Activated T-cell treated with anti-CD3 and anti-CD28 coated beads, Interleukin-2, amount 50 U/mL, for 4 hours (primary cell): ENCODE measurements at regions not wholly inside any gene's neighbourhood (a gene's known extent, or its start where the extent isn't known, plus 50 kb on each side); places are given as distances from the start of the nearest gene placed in this dataset.
"Not testable (repeated sequence)": the region's sequence is repeated elsewhere in the genome, so short reads cannot be mapped to it uniquely, and the experiment has no call there.

ENCODE experiments used
- ATAC-seq, 2 donors: fragments of 200-7000 bp; cut with Tn5 transposase; one replicate each; pipeline ENCODE4 v1.10.0; 2021
- DNase-seq: peaks from one replicate; pipeline ENCODE4 v3.0.0-alpha.2; 2020
- H3K27me3 Mint-ChIP-seq: one replicate; pipeline ENCODE4 v1.8.0; 2021; ENCODE audit warnings: low read depth, mixed read lengths
- H3K36me3 Mint-ChIP-seq: one replicate; pipeline ENCODE4 v1.8.0; 2022; ENCODE audit warnings: mixed read lengths; ENCODE audit not compliant: insufficient read depth
- H3K4me1 Mint-ChIP-seq: one replicate; pipeline ENCODE4 v1.8.0; 2021; ENCODE audit warnings: low read depth, mixed read lengths
- H3K4me3 Mint-ChIP-seq: one replicate; pipeline ENCODE4 v1.8.0; 2021; ENCODE audit warnings: mild to moderate bottlenecking, moderate library complexity, mixed read lengths
- H3K9me3 Mint-ChIP-seq: one replicate; pipeline ENCODE4 v1.8.0; 2021; ENCODE audit warnings: mixed read lengths

DNA sequence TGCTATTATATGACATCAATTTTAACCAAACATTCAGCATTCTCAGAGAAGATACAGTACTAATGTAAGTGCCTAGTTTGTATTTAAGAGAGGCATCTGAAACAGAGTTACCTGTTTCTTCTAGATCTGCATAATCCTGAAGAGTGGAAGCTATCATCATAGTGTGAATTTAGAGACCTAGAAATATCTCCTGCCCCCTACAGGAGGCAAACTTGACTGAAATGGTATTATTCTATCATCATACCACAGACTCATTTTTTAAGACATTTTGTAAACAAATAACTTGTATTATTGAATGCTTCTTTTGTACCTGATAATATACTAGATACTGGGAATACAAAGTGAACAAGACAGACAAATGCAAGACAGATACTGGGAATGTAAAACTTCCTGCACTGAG, 216.8 kb upstream of the RPS23 start:
- no peaks in the 10 kb centered on the region for H3K4me1 Mint-ChIP-seq
- no peaks in the 10 kb centered on the region for H3K36me3 Mint-ChIP-seq
- ATAC-seq (no peak), DNase-seq (no peak)
- H3K27me3 Mint-ChIP-seq, result peaks cover 3% of the 10 kb centered on the region
- H3K4me3 Mint-ChIP-seq, result no peak overlapping the region
- H3K9me3 Mint-ChIP-seq, result no peaks in the 10 kb centered on the region

DNA sequence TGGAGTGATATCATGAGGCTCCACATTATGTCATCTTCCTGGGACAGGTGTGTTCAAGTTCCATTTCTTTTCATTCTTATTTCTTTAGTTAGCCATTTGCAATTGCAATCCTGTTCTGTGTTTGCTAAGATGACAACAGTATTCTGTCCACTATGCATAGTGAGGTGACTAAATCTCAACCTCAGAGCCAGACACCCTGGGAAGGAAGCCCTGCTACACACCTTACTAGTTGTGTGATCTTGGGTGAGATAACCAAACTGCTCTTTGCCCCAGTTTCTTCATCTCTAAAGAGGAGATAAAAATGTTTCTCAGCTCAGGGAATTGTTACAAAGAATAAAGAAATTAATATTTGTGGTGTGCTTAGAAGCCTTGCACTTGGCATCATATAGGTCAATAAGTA, 215.1 kb upstream of the RPS23 start:
- no peaks in the 10 kb centered on the region for H3K9me3 Mint-ChIP-seq
- no peaks in the 10 kb centered on the region for H3K36me3 Mint-ChIP-seq
- no peak for ATAC-seq
- H3K4me1 Mint-ChIP-seq, result no peaks in the 10 kb centered on the region
- peaks cover 5% of the 10 kb centered on the region for H3K27me3 Mint-ChIP-seq
- no peak overlapping the region for H3K4me3 Mint-ChIP-seq
- DNase-seq, result no peak

DNA sequence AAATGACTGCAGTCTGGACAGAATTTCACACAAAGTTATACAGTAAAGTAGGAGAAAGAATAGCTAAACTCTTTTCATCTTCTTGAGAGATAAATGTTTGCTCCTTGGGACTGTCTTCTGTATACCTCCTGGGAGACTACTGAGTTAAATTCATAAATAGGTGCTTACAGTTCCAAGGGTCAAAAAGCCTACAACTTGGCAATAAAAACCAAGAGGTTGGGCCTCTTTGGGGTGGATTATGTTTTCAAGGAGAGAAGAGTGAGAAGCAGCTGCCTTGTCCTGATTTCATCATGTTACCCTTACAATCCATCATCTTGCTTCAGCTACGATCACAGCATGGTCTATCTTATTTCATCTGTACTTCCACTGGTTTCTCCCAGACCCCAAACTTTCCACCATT, 213.2 kb upstream of the RPS23 start:
- ATAC-seq (no peak), DNase-seq (no peak)
- Mint-ChIP-seq H3K27me3 (peaks cover 5% of the 10 kb centered on the region), H3K9me3 (no peaks in the 10 kb centered on the region), H3K36me3 (no peaks in the 10 kb centered on the region), H3K4me1 (no peaks in the 10 kb centered on the region), H3K4me3 (no peak overlapping the region)

DNA sequence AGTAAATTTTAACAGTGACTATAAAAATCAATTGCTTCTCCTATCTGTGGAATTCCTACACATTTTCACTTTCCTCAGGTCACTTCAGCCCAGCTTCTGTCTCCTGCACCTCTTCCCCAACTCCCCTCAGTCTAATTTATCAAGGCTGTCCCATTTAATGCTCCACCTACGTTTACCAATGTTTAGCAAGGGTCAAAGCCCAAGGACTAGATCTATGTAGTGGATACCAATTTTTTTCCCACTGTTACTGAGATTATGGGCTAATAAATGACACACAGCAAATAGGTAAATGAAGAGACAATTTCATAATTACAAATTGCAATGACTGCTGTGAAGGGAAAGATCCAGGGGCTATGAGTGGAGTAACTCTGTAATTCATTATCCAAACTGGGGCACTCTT, 211.5 kb upstream of the RPS23 start:
- ATAC-seq (no peak), DNase-seq (no peak)
- no peaks in the 10 kb centered on the region for H3K36me3 Mint-ChIP-seq
- no peaks in the 10 kb centered on the region for H3K4me1 Mint-ChIP-seq
- no peaks in the 10 kb centered on the region for H3K9me3 Mint-ChIP-seq
- no peak overlapping the region for H3K4me3 Mint-ChIP-seq
- peaks cover 3% of the 10 kb centered on the region for H3K27me3 Mint-ChIP-seq

DNA sequence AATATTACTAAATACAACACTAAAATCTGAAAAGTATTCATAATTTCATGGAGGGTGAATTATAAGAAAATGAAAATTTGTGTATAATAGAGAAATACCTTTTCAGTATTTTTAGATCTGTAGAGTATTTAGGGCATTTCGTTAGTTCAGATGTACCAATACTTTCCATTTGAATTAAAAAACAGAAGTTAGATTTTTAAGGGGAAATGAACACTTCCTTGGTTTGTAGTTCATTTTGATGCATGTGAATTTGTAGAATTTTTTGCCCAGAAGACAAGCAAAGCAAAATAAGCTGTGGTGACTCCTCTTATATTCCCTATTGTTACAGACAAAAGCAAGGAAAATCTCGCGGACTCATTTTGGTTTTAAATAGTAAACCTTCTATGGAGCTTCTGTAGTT, 209.0 kb upstream of the RPS23 start:
- Mint-ChIP-seq H3K4me3 (no peak overlapping the region), H3K36me3 (no peaks in the 10 kb centered on the region), H3K27me3 (peaks cover 5% of the 10 kb centered on the region), H3K9me3 (no peaks in the 10 kb centered on the region), H3K4me1 (no peaks in the 10 kb centered on the region)
- ATAC-seq (no peak), DNase-seq (no peak)

DNA sequence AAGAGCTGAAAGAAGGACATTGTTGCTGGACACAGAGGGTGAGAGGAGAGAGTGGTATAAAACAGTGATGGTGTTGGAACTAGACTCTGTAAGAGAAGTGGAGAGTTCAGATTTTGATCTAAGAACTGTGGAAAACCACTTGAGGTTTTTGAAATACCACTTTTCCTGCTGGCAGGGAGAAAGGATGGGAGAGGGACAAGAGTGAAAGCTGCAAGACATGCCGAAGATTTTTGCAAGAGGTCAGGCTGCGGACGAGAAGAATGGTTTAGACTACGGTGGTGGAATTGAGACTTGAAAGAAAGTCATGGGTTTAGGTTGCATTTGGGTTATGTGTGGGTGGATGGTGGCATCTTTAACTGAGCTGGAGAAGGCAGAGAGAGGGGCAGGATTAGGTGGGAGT, 202.2 kb upstream of the RPS23 start:
- Mint-ChIP-seq H3K9me3 (no peaks in the 10 kb centered on the region), H3K36me3 (no peaks in the 10 kb centered on the region), H3K27me3 (peaks cover 8% of the 10 kb centered on the region), H3K4me1 (no peaks in the 10 kb centered on the region), H3K4me3 (no peak overlapping the region)
- ATAC-seq, result no peak
- DNase-seq, result no peak

DNA sequence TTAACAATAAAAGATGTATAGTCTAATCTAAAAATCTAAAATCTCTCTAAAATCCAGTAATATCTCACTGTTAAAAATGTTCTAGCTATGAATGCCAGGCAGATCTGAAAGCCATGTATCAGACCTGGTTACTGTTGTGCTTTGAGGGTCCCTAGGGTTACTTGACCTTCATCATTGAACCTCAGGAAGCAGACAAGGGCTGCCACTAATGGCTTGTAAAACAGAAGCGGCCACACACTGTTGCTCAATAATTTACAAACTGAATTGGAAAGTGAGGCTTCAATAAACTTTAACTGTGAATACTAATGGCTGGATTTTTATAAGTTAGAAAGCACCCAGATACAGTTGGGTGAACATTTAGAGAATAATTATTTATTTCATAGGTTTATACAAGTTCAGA, 198.0 kb upstream of the RPS23 start:
- H3K4me3 Mint-ChIP-seq, result no peak overlapping the region
- DNase-seq (no peak), ATAC-seq (no peak)
- no peaks in the 10 kb centered on the region for H3K9me3 Mint-ChIP-seq
- peaks cover 6% of the 10 kb centered on the region for H3K27me3 Mint-ChIP-seq
- H3K4me1 Mint-ChIP-seq, result no peaks in the 10 kb centered on the region
- no peaks in the 10 kb centered on the region for H3K36me3 Mint-ChIP-seq

DNA sequence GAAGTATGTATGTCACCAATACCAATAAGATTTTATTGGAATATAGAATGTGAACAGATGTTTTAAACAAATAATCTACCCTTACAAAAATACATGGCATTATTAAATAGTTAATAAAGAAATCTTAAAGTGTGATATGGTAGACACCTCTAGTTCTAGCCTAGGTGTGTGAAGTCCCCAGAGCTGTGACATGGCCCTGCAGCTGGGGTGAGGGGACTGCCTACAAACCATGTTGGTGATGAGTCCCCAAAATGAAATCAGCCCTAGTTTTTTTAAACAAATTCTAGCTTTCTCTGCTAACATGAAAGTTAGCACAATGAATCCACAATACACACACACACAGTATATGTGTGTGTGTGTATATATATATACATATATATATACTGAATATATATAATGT, 195.1 kb upstream of the RPS23 start:
- H3K27me3 Mint-ChIP-seq, result no peaks in the 10 kb centered on the region
- H3K36me3 Mint-ChIP-seq, result no peaks in the 10 kb centered on the region
- H3K4me1 Mint-ChIP-seq, result no peaks in the 10 kb centered on the region
- no peak overlapping the region for H3K4me3 Mint-ChIP-seq
- no peak for DNase-seq
- no peak for ATAC-seq
- no peaks in the 10 kb centered on the region for H3K9me3 Mint-ChIP-seq

DNA sequence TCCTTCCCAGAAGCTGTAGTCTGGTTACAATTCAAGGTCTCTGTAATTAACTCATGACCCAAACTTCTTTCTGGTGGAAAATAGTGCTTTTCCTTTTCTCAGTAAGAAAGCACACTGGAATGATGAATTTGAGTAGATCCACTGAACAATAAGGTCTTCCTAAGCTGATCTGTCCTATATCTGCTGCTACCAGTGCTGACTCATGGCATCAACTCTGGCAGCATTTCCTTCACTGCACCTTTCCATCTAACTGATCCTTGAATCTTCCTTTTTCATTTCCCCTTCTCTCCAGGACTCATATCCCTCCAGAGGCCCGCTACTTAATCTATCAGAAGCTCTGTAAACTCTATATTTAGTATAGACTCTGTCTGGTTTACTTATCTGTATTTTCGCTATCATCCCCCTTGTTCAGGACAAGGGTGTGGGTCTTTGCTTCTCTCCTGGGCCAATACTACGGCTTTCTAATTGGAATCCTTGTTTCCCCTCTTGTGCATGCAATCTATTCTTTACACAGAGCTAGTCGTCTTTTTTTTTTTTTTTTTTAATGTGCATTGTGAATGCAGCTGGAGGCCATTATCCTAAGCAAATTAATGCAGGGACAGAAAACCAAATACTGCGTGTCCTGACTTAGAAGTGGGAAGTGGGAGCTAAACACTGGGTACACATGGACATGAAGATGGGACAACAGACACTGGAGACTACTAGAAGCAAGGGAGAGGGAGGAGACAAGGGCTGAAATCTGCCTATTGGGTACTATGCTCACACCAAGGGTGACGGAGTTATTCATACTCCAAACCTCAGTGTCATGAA, 192.2 kb upstream of the RPS23 start:
- ATAC-seq, result no peak

DNA sequence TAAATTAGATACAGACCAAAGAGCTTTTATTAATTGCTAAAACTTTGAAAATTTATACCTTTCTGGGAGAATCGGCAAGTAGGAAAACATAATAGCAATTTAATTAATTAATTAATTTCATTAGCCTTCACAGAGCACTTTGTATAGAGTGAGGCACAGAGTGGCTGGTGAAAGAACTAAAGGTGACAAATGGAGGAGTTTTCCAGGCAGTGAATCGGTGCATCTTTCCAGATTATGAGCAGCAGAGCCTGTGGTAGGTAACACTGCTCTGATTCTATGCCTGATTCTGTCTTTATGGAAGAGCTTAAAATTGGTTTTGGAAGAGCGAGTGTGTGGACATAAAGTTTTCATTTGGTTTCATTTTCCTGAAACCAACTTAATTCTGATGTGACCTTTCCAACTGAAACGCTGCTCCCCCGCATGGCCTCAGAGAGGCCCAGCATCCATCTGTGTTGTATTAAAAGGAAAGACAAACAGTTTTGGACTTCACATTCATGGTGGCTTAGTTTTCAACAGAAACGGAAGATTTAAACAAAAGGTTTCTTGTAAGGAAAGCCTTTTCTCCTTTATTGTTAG, 188.9 kb upstream of the RPS23 start:
- H3K36me3 Mint-ChIP-seq, result no peaks in the 10 kb centered on the region
- ATAC-seq (no peak), DNase-seq (no peak)
- H3K27me3 Mint-ChIP-seq, result no peaks in the 10 kb centered on the region
- H3K9me3 Mint-ChIP-seq, result peaks cover 8% of the 10 kb centered on the region
- H3K4me3 Mint-ChIP-seq, result no peak overlapping the region
- H3K4me1 Mint-ChIP-seq, result no peaks in the 10 kb centered on the region

More for the DNA sequence above, 192.2 kb upstream of the RPS23 start:
- H3K27me3 Mint-ChIP-seq, result no peaks in the 10 kb centered on the region
- H3K9me3 Mint-ChIP-seq, result no peaks in the 10 kb centered on the region
- no peak for DNase-seq
- H3K36me3 Mint-ChIP-seq, result no peaks in the 10 kb centered on the region
- H3K4me3 Mint-ChIP-seq, result no peak overlapping the region
- H3K4me1 Mint-ChIP-seq, result no peaks in the 10 kb centered on the region

DNA sequence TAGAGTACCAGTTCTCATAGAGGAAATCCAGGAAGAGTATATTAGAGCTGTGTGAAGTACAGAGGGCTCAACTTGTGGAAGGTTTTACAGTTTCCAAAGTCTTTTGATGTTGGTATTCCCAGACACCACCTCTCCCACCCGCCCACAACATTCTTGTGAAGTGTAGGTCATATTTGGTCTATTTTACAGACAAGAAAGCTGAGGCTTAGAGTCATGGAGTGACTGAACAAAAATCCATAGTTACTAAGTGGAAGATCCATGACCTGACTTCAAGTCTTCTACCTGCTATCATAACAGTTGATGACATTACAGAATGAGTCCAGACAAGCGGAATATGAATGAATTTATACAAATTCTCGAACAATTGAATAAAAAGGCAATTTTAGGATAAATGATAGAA, 187.1 kb upstream of the RPS23 start:
- ATAC-seq, result no peak
- Mint-ChIP-seq H3K27me3 (peaks cover 4% of the 10 kb centered on the region), H3K9me3 (peaks cover 8% of the 10 kb centered on the region), H3K4me1 (no peaks in the 10 kb centered on the region), H3K36me3 (no peaks in the 10 kb centered on the region), H3K4me3 (no peak overlapping the region)
- DNase-seq, result no peak

DNA sequence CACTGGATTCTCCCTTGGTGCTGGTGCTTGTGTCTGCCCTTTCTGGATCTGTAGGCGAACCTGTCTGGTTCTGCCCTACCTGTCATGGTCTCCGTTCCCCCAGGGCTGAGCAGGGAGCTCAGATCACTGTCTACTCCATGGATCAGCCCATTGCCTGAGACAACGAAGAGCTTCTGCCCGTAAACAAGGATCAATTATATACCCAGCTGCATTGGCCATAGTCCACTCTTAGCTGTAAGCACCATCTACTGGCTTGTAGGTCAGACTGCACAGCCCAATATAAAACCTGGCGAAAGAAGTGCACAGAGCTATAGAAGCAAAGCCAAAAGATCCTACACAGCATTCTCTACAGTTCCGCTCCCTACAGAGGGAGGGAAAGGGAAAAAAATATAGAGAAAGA, 181.5 kb upstream of the RPS23 start:
- no peak for ATAC-seq
- Mint-ChIP-seq H3K4me1 (no peaks in the 10 kb centered on the region), H3K9me3 (peaks cover 14% of the 10 kb centered on the region), H3K27me3 (peaks cover 7% of the 10 kb centered on the region), H3K36me3 (no peaks in the 10 kb centered on the region), H3K4me3 (no peak overlapping the region)
- DNase-seq, result no peak

DNA sequence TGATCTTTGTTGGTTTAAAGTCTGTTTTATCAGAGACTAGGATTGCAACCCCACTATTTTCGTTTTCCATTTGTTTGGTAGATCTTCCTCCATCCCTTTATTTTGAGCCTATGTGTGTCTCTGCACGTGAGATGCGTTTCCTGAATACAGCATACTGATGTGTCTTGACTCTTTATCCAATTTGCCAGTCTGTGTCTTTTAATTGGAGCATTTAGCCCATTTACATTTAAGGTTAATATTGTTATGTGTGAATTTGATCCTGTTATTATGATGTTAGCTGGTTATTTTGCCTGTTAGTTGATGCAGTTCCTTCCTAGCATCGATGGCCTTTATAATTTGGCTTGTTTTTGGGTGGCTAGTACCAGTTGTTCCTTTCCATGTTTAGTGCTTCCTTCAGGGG, 177.2 kb upstream of the RPS23 start:
- not testable (repeated sequence) for H3K4me3 Mint-ChIP-seq, H3K27me3 Mint-ChIP-seq, H3K36me3 Mint-ChIP-seq, DNase-seq, H3K4me1 Mint-ChIP-seq, H3K9me3 Mint-ChIP-seq, ATAC-seq

DNA sequence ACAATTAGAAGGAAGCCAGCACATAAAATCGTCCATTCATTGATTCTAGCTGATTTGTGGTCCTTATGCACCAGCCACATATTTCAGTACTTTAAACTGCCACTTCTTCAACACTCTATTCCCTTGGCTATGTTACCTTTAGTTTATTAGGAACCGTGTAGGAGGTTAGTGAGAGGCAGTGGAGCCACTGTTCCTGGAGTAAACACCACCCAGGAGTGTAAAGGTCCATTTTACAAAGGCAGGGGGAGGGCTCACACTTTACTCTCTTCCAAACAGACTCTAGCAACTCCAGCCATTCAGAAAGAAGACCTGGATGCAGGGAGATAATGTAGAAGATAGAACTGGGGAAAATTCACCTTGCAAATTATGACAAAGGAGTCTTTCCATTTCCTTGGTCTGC, 170.2 kb upstream of the RPS23 start:
- DNase-seq, result no peak
- no peaks in the 10 kb centered on the region for H3K4me1 Mint-ChIP-seq
- H3K27me3 Mint-ChIP-seq, result peaks cover 2% of the 10 kb centered on the region
- H3K36me3 Mint-ChIP-seq, result no peaks in the 10 kb centered on the region
- H3K9me3 Mint-ChIP-seq, result no peaks in the 10 kb centered on the region
- no peak overlapping the region for H3K4me3 Mint-ChIP-seq
- no peak for ATAC-seq

DNA sequence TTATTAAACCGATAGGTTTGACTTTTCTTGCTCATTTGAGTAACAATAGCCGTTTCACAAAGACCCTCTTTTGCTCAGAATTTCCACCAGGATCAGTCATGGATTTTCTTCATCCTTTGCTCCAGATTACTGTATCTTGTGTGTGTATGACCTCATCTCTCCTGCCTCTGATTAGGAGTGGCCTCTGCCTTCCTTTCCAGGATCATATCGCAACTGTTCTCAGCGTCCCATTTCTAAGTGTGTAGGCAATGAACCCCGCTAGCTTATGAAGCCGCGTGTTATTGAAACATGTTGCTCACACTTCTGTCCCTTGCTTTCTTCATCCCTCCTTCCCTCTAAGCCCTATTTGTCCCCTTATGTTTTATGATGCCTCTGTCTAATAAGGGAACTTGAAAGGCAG, 169.8 kb upstream of the RPS23 start:
- peaks cover 2% of the 10 kb centered on the region for H3K27me3 Mint-ChIP-seq
- no peaks in the 10 kb centered on the region for H3K4me1 Mint-ChIP-seq
- no peak overlapping the region for H3K4me3 Mint-ChIP-seq
- H3K36me3 Mint-ChIP-seq, result no peaks in the 10 kb centered on the region
- H3K9me3 Mint-ChIP-seq, result no peaks in the 10 kb centered on the region
- no peak for DNase-seq
- ATAC-seq, result no peak
